Liver (tissue), 8 donors: ENCODE measurements at regions not wholly inside any gene's neighbourhood (a gene's known extent, or its start where the extent isn't known, plus 50 kb on each side); places are given as distances from the start of the nearest gene placed in this dataset.

ENCODE experiments used
- DNase-seq: peaks from one replicate; pipeline ENCODE4 v3.0.0-alpha.2; 2017; ENCODE audit warnings: low spot score
- H3K27ac ChIP-seq, 2 donors: one replicate each; pipeline ENCODE4 v1.7.0; 2013; ENCODE audit warnings: inconsistent platforms in 2 of 2, low read length in 2 of 2, control low read depth in 1 of 2, low read depth in 1 of 2, mild to moderate bottlenecking in 1 of 2
- H3K27me3 ChIP-seq, 4 donors: one replicate each; pipeline versions ENCODE4 v1.6.1 to v1.7.0; 2013; ENCODE audit warnings: low read length in 3 of 4, inconsistent platforms in 1 of 4, mild to moderate bottlenecking in 1 of 4, moderate library complexity in 1 of 4; ENCODE audit not compliant: control insufficient read depth in 4 of 4, insufficient read depth in 4 of 4
- H3K36me3 ChIP-seq, 4 donors: one replicate each; pipeline versions ENCODE4 v1.6.1 to v1.7.0; 2013; ENCODE audit warnings: low read length in 3 of 4, mild to moderate bottlenecking in 3 of 4, low read depth in 1 of 4, moderate library complexity in 1 of 4; ENCODE audit not compliant: control insufficient read depth in 4 of 4, insufficient read depth in 3 of 4
- H3K4me1 ChIP-seq, 4 donors: one replicate each; pipeline versions ENCODE4 v1.6.1 to v1.7.0; 2013; ENCODE audit warnings: low read length in 3 of 4, mild to moderate bottlenecking in 3 of 4, moderate library complexity in 1 of 4; ENCODE audit not compliant: control insufficient read depth in 4 of 4, insufficient read depth in 4 of 4
- H3K4me3 ChIP-seq, 3 donors: one replicate each; pipeline versions ENCODE4 v1.6.1 to v1.7.0; 2013; ENCODE audit warnings: low read length in 3 of 3, control low read depth in 1 of 3, low read depth in 1 of 3, mild to moderate bottlenecking in 1 of 3
- H3K9ac ChIP-seq, 2 donors: one replicate each; pipeline ENCODE4 v1.7.0; 2013; ENCODE audit warnings: low read length in 2 of 2, mild to moderate bottlenecking in 2 of 2, moderate library complexity in 2 of 2, control low read depth in 1 of 2, low read depth in 1 of 2
- H3K9me3 ChIP-seq, 4 donors: one replicate each; pipeline versions ENCODE4 v1.6.1 to v1.7.0; 2013; ENCODE audit warnings: low read length in 3 of 4; ENCODE audit not compliant: control insufficient read depth in 4 of 4
- EGR1 ChIP-seq, 2 donors: IDR thresholded peaks; 2 replicates each; pipeline ENCODE4 v1.6.1; 2016 to 2018; ENCODE audit warnings: antibody characterized with exemption in 2 of 2, low read depth in 2 of 2
- FOXA1 ChIP-seq: IDR thresholded peaks from 2 replicates; pipeline ENCODE4 v1.6.1; 2016; ENCODE audit warnings: antibody characterized with exemption
- FOXA2 ChIP-seq: IDR thresholded peaks from 2 replicates; pipeline ENCODE4 v1.6.1; 2016; ENCODE audit warnings: antibody characterized with exemption
- GABPA ChIP-seq, 2 donors: IDR thresholded peaks in 1 of 2; conservative IDR thresholded peaks in 1 of 2; 2 replicates each; pipeline ENCODE4 v1.6.1; 2016; ENCODE audit warnings: antibody characterized with exemption in 2 of 2, mild to moderate bottlenecking in 1 of 2, moderate library complexity in 1 of 2
- HNF4G ChIP-seq: IDR thresholded peaks from 2 replicates; pipeline ENCODE4 v1.6.1; 2016; ENCODE audit warnings: antibody characterized with exemption
- JUND ChIP-seq, 2 donors: IDR thresholded peaks; 2 replicates each; pipeline ENCODE4 v1.6.1; 2016; ENCODE audit warnings: antibody characterized with exemption in 2 of 2
- NR2F2 ChIP-seq: IDR thresholded peaks from 2 replicates; pipeline ENCODE4 v1.6.1; 2016; ENCODE audit warnings: antibody characterized with exemption
- RAD21 ChIP-seq, 2 donors: IDR thresholded peaks; 2 replicates each; pipeline ENCODE4 v1.6.1; 2016; ENCODE audit warnings: antibody characterized with exemption in 2 of 2, mild to moderate bottlenecking in 2 of 2
- SP1 ChIP-seq: IDR thresholded peaks from 2 replicates; pipeline ENCODE4 v1.6.1; 2018; ENCODE audit warnings: antibody characterized with exemption, mild to moderate bottlenecking
- TAF1 ChIP-seq: conservative IDR thresholded peaks from 2 replicates; pipeline ENCODE4 v1.6.1; 2016; ENCODE audit warnings: antibody characterized with exemption, mild to moderate bottlenecking
- WGBS: extraction: QIAGEN DNeasy Blood & Tissue Kit; methylation state at CpG from one replicate; pipeline ENCODE4 v1.1.7; 2013; 5-methylcytosine and 5-hydroxymethylcytosine counted together
- TF ChIP-seq, protein P1 (sequence below): IDR thresholded peaks from 2 replicates; pipeline ENCODE4 v1.6.1; 2016; ENCODE audit warnings: antibody characterized with exemption
- TF ChIP-seq, protein P2 (sequence below): fragments of 150-350 bp; IDR thresholded peaks from 2 replicates; pipeline ENCODE4 v1.5.1; 2017; ENCODE audit warnings: improper control_type of control experiment, low read depth, low read length; ENCODE audit not compliant: missing input control
- donor health status: healthy.
- donor health status: healthy.
- donor health status: healthy.
- donor health status: healthy.
- donor health status: healthy.

DNA sequence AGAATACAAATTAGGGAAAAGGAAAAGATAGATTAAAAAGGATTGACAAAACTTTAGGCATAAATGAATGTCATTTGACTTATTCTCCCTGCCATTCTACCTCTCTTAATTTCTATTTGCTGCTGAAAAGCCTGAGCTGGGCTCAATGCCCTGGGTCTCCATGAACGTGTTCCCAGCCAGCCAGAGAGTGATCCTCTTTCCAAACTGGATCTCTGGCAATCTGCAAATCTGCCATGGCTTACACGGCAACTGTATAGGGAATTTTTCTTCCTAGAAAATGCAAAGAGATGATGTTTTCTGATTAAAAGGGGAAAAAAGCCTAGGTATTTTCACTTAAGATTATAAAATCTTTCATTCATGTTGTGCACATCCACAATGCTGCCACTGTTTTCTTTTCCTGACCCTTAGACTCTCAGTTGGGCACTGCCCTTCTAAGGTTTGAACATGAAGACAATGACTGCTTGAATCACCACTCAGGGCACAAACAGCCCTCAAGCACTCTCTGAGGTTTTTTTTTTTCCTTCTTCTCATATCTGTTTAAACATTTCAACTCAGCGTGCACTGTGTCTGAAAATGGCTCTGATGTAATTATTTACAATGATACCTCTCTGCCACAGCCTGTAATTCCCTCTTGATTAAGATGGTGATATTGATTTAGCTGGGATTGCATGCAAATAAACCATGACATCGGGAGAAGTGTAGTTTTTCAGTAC, 60.3 kb downstream of the DACT1 start:
- TF ChIP-seq FOXA2 (no peak), GABPA (IDR thresholded peaks at IDR 0.05 in 1 of 2, conservative IDR thresholded peaks at IDR 0.05 in 1 of 2) (no peak), NR2F2 (no peak), JUND (IDR thresholded peaks at IDR 0.05) (no peak)
- TF ChIP-seq, protein P1, sequence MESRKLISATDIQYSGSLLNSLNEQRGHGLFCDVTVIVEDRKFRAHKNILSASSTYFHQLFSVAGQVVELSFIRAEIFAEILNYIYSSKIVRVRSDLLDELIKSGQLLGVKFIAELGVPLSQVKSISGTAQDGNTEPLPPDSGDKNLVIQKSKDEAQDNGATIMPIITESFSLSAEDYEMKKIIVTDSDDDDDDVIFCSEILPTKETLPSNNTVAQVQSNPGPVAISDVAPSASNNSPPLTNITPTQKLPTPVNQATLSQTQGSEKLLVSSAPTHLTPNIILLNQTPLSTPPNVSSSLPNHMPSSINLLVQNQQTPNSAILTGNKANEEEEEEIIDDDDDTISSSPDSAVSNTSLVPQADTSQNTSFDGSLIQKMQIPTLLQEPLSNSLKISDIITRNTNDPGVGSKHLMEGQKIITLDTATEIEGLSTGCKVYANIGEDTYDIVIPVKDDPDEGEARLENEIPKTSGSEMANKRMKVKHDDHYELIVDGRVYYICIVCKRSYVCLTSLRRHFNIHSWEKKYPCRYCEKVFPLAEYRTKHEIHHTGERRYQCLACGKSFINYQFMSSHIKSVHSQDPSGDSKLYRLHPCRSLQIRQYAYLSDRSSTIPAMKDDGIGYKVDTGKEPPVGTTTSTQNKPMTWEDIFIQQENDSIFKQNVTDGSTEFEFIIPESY: no peak
- TF ChIP-seq, protein P2, sequence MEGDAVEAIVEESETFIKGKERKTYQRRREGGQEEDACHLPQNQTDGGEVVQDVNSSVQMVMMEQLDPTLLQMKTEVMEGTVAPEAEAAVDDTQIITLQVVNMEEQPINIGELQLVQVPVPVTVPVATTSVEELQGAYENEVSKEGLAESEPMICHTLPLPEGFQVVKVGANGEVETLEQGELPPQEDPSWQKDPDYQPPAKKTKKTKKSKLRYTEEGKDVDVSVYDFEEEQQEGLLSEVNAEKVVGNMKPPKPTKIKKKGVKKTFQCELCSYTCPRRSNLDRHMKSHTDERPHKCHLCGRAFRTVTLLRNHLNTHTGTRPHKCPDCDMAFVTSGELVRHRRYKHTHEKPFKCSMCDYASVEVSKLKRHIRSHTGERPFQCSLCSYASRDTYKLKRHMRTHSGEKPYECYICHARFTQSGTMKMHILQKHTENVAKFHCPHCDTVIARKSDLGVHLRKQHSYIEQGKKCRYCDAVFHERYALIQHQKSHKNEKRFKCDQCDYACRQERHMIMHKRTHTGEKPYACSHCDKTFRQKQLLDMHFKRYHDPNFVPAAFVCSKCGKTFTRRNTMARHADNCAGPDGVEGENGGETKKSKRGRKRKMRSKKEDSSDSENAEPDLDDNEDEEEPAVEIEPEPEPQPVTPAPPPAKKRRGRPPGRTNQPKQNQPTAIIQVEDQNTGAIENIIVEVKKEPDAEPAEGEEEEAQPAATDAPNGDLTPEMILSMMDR: no peak
- DNase-seq: no peak
- Histone ChIP-seq H3K4me1 (peaks cover 0 to 7% (median 4%) of the 10 kb centered on the region in 4 donors), H3K36me3 (no peaks in the 10 kb centered on the region), H3K27ac (no peak overlapping the region), H3K4me3 (no peak overlapping the region), H3K27me3 (no peaks in the 10 kb centered on the region), H3K9ac (no peak overlapping the region), H3K9me3 (no peaks in the 10 kb centered on the region)
- 57% methylated on average over 4 of the region's 4 CpGs for WGBS

DNA sequence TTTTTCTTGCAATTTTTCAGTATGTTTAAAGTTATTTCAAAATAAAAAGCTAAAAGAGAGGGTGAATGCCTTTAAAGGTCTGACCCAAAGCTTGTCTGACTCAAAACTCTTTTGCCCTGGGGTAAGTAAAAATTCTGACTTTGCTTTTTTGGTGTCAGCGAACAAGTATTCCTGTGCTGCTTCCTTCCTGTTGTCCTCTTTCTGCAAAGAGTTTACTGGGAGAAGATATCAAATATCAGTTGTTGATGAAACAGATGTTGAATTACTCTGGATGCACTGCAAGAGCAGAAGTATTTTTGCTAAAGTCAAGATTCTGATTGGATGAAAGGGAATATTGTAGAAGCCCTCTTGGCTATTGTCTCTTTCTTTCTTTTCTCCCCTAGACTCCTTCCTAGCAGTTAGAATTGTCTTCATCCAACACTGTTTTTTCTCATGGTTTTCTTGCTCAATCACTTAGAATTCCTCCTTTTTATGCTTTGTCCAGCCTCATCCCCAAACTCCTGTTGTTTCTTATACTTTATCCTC, 62.0 kb downstream of the DACT1 start:
- H3K9me3 ChIP-seq: no peaks in the 10 kb centered on the region
- no peaks in the 10 kb centered on the region for H3K27me3 ChIP-seq
- H3K4me3 ChIP-seq: no peak overlapping the region
- WGBS: 68% methylated on average over 1 of the region's 1 CpG
- H3K4me1 ChIP-seq: no peaks in the 10 kb centered on the region
- DNase-seq: no peak
- H3K27ac ChIP-seq: no peak overlapping the region
- H3K9ac ChIP-seq: no peak overlapping the region
- TF ChIP-seq TAF1 (no peak), SP1 (no peak), NR2F2 (no peak), FOXA1 (no peak), HNF4G (no peak), RAD21 (IDR thresholded peaks at IDR 0.05) (no peak), EGR1 (IDR thresholded peaks at IDR 0.05; ENCODE audit: low read depth in 2 of 2) (no peak)
- TF ChIP-seq, protein P2: no peak
- no peaks in the 10 kb centered on the region for H3K36me3 ChIP-seq
